NCI-H1694 (cell line): ENCODE measurements at regions not wholly inside any gene's neighbourhood (a gene's known extent, or its start where the extent isn't known, plus 50 kb on each side); places are given as distances from the start of the nearest gene placed in this dataset.

Source experiments
- DNase-seq: peaks from one replicate; lab custom pipeline; 2025; lab: John Stamatoyannopoulos, UW

DNA sequence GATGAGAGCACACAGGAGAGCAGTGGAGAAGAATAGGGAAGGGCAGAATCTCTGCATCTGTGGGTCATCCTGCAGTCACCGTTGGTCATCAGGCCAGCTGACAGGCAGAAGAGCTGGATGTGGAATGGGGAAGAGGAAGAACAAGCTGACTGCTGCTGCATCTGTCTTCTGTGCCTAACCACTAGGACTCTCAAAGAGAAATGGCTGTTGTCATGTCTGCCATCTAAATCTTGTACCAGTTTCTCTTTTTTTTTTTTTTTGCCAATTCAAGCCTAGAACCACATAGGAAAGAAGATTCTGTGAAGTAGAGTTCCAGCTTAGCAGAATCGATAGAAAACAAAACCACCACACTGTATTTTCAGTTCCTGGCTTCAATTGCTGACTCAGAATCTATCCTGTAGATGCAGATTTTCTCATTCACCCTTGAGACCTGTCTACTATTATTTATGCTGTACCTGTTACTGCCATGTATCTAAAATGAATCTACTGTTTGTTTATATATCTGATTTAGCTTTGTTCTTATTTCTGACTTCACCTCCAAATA lies 421.9 kb upstream of the PRICKLE1 start:
- no peak for DNase-seq

DNA sequence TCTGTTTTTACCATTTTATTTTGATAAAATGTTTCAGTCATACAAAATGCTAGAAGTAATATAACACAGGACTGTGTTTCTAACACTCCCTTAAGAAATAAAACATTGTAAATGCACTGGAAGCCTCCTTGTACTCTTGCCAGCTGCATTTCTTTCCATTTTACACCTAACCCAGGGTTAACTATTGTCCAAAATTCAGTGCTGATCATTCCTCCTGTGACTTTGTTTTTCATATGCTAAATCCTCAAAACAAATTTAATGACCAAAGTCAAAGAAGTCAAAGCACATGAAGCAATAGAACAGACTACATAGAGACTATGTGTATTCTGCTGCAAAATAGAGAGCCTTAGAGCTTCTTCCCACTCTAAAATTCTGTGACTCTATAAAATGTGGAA lies 420.3 kb upstream of the PRICKLE1 start:
- DNase-seq, result no peak

DNA sequence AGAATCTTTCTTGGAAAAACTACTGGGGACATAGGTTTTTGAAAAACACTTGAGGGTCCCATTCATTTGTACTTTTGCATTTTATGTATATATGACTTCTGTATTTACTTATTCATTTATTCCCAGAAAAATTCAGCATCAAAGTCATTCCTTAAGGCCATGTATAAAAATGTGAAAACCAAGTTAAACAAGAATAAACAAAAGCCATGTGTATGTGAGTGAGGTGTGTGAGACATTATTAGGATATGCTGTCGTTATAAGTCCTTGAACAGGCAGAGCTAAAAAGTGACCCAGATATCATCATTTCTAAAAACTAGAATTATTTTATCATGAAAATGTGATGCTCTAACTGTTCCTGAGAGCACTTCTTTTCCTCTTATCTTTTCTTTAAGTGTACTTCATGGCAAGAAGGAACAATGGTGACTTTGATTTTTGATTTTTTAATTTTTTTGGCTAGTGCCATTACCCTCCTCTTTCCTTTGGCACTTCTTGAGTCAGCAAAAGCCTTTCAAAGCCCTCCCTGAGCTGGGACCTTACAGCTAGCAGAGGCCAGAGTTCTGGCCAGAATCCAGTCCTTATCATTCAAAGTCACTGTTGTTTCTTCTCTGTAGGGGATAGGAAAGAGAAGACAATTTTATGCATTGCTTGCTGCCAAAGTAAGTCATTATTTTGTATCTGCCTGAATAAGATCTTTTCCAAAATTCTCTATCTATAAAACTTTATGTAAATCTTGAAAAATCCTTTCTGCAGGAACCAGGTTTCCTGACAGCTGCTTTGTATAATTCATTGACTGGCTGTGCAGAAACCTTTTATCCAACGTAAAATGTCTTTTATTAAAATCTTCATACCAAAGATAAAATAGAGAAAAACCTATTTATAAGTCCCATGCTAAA lies 419.7 kb upstream of the PRICKLE1 start:
- no peak for DNase-seq

DNA sequence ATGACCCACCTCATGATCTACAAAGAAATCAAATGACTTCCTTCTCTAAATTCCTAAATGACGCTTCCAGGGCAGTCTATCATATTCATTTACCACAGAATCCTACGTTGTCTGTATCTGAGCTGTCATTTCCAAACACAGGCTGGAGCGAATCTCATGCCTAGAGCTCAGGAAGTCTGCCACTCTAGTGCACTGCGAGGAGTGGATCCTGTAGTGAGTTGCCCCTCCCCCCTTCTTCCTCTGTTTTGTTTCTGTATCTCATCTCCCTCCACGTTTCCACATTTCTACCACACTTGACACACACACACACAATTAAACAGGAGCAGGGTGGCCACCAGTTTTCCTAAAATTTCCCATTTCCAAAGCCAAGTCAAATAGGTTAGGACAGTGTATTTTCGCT lies 415.4 kb upstream of the PRICKLE1 start:
- DNase-seq, result no peak

DNA sequence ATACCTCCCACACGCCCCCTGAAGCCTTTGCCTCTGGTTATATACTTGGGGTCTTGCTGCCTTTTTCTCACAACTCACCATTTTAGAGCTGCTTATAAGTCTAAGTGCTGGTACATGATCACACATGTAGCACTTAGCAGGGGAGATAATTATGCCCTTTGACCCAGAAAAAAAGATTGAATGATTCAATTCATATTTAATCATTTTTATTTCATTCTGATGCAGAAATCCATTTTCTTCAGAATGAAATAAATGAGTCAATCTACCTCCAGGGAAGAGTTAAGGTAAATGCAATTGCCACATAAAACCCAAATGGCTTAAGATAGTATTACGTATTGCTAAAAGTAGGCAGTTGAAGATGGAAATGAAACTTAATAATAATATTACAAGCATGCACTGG lies 414.6 kb upstream of the PRICKLE1 start:
- no peak for DNase-seq

DNA sequence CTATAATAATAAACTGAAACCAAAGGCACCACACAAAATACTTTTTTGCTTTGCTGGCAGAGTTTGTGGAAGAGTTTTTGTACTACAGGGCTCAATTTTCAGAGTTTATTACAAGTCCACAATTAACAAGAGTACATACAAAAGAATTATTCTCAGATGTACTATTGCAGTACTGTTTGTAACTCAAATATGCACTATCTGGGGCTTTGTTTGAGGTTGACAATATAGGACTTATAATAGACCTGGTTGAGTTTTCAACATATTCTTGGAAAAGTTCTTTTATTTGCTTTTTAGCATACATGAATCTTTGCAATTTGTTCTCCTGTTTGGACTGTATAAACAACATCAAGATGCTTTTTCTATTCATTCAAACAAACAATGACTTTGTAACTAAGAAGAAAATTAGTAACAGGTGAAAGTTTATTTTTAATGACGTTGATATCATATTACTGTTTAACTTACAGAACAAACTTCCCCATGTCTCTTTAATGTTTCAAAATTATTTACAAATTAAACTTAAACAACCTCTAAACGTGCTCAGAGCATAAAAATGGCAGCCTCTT lies 407.4 kb upstream of the PRICKLE1 start:
- DNase-seq, result no peak

DNA sequence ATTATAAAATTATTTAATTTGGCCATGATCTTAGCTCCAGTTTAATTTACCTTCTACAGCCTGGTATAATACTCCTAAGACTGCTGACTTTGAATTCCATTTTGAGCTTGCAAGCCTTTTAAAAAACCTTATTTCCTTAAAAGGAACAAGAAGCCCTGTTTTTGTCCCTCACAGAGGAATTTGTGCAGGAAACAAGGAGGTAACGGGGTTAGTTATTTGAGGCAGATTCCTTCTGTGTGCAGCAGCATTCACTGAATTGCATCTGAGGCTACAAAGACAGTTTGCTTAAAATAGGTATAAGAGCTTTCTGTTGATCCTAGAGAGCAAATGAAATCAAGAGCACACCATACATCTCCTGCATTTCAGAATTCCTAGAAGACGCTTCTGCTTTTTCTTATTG lies 403.3 kb upstream of the PRICKLE1 start:
- no peak for DNase-seq

DNA sequence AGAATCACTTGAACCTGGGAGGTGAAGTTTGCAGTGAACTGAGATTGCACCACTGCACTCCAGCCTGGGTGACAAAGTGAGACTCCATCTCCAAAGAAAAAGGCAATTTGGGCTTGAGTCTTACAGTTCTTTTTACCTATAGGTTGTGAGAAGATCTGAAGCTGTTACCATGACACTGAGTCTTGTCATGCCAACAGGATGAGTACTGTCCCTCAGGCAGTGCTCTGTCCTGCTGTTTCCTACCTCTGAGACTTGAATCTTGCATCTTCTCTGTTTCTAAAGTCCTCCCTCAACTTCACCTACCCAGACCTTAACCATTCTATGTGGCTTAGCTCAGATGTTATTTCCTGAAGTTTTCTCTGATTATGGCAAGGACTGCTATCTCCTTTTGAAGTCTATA lies 400.8 kb upstream of the PRICKLE1 start:
- DNase-seq, result no peak

DNA sequence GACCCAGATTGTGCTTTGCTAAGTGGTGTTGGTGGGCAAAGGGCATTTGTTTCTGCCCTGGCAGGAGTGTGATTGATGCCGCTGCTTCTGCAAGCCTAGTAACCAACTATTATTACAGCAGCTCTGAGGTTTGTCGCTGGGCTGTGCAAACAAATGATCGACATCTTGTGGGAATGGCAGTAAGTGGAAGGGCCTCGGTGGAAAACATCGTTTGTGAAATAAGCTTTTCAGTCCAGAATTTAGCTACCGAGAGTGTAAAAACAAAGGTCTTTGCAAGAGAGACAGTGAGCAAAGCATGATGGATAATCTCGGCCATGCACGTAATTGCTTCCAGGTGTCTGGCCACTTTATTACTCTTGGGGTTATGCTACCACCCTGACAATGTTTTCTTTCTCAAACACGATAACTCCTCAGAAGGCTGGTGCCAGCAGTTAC lies 397.7 kb upstream of the PRICKLE1 start:
- no peak for DNase-seq

DNA sequence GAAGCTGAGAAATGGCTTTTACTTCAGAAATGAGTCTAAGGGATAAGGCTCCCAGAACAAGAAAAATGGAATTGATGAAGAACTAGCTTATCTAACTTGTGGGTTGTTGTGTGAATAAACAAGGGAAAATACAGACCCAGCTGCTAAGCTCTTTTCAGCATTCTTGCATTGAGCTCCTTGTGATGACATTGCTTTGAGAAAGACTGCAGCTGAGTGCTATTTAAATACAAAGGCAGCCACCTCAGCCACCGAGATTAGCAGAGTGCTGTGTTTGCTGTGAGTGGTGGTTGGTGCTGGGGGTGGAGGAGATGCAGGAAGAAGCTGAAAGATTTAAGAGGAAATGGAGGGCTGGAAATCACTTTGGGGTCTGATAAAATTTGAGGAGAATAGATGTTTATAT lies 396.0 kb upstream of the PRICKLE1 start:
- DNase-seq, result no peak

DNA sequence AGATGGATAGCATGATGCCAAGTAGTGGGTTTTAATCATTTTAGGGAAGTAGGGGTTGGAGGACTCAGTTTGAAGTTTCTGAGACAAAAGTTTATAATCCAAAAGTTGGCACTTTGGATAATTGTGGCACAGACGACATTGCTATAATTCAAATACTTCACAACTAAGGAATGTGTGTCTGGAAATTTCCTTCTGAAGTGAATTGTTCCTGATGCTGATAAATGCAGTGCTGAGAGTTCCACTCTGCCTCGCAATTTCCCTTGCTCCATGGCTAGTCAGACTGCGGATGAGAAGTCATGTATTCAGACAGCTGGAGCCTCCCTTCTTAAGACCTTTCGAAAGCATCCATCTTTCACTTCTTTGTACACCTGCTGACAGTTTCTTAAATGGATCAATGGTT lies 393.3 kb upstream of the PRICKLE1 start:
- DNase-seq, result no peak

DNA sequence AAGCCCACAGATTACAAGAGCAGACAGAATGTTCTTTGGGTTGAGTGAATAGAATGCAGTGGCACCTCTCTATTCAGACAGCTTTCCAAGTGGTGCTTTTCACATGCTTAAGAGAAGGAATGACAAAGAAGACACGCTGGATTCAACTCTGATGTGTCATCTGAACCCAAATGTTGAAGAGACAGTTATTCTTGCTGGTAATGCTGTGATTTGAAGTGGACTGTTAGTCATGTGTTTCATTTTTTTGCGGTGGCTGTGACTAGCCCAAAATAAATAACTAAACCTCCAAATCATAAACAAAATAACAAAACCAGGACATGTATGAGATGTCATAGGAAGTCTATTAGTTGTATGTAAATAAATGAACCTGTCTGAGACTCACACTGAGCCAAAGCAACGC lies 391.8 kb upstream of the PRICKLE1 start:
- DNase-seq, result no peak

DNA sequence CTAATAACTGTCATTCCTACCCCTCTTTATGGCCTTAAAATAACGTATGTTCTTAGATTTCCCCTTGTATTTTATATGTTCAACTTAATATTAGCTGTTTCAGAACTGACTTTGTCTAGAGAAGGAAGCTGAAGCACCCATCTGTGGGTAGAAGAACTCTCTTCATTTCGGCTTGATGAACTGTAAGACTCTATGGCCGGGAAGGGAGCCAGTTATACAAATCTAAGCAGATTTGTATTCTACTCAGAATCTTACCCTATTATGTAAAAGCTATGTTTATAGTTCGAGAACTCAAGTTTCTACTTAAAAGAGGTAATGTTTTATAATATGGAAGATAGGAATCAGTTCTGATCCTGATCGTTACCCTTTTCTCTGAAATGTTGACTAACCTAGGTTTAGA lies 390.9 kb upstream of the PRICKLE1 start:
- DNase-seq, result no peak

DNA sequence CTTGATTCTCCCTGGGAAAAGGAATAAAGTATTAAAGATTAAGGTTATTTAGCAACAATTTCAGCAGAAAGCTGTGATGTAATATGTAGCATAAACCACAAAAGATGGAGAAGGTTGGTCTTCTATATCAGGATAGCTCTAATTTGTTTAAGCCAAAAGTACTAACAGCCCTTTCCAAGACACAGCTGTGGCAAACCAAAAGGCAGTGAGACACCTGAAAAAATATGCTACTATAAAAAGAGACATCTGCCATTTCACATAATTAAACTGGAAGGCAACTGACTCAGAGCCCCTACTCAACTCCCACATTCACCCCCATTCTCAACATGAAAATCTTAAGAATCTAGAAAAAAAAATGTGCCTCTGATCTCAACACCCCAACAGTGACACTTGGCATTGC lies 390.2 kb upstream of the PRICKLE1 start:
- DNase-seq, result no peak

DNA sequence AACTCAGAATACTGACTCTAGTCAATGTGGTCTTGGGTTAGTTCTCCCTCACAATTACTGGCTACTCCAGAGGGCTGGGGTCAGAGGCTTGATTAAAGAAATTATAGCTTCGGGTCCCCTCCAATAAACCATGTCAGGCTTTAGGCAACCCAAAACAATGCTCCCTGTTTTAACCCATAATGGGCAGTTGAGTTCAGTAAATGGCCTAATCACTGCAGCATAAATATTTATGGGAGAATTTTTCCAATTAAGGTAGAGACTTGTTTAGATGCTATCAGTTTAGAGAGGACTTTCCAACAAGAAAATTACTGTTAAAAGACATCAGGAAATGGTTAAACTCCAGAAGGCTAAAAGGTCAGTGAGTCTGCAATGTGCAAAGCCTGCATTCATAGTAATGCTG lies 389.2 kb upstream of the PRICKLE1 start:
- DNase-seq, result no peak

DNA sequence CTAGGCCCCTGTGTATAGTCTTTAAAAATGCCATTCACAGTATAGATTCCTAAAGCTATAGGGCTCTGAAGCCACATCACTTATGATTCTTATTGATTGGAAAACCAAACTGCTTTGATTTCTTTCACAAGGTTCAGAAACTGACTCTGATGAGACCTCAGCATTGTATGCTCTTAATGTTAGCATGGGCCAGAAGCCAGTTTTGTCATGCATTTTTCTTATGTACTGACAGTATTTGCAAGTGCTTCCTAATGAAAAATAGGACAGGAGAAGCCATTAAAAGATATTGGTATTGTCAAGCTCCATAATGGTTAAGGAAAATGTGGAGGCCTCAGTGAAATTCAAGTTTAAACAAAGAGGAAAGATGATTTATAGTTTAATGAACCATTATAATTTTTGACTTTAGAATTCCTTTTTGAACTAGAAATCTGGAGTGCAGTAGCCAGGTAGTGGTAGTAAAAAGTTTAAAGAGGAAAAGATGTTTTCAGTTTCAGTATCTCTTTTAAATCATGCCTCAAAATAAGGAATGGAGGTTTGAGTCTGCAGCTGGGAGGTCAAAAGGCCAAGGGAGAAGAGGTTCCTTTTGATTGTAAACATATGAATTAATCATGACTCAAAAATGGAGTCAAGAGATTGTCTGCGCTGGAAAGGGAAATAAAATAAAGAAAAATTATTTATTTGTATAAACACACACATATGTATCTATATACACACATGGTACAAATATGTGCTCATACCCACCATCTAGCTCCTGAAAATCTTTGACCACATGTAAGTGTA lies 388.1 kb upstream of the PRICKLE1 start:
- DNase-seq, result no peak

DNA sequence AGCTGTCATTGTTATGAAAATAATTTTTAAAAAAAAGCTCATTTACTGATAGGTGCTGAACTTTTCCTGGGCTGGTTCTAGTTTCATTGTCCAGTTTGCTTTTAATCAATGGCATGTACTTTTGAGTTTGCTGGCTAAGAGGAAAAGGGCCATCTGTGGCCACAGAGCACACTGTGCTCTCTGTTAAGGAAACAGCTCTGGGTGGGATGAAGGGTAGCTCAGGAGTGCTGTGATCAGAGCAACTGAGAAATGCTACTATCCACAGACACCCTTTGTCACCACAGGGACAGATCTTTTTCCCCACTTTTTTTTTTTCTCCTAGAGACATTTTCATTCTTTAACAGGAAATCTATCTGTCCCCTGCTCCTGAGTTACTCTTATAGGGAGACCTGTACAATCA lies 387.1 kb upstream of the PRICKLE1 start:
- no peak for DNase-seq

DNA sequence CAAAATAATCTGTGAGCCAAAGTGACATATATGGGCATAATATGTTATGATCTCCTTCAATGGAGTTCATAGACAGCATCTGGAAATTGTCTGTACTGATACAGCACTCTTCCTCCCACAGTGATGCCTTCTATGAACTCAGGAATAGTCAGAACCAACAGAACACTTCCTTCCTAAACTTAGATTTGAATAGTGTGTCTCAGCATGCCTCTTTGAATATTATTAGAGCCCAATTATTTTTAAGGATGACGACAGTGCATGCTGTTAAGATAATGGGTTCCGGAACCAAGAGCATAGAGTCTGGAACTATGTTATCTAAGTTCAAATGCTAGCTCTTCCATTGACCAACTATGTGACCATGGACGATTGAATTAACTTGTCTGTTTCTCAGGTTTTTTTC lies 386.6 kb upstream of the PRICKLE1 start:
- no peak for DNase-seq

DNA sequence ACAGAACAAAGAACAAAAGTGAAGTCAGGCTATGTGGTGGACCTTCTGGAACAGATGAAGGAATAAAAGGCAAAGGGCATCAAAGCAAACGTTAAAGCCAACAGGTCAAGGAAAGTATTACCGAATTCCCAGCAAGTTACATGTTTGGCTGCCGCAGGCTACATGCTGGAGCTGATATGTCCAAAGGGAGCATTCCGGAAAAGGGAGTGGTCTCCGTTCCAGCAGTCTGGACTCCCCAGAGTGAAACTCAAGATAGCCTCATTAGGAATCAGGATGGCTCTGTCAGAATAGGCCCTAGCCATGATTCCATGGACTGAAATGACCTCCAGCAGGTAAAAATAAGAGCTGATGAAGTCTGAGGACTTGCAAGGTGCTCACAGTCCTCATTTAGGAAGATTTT lies 379.8 kb upstream of the PRICKLE1 start:
- DNase-seq, result no peak

DNA sequence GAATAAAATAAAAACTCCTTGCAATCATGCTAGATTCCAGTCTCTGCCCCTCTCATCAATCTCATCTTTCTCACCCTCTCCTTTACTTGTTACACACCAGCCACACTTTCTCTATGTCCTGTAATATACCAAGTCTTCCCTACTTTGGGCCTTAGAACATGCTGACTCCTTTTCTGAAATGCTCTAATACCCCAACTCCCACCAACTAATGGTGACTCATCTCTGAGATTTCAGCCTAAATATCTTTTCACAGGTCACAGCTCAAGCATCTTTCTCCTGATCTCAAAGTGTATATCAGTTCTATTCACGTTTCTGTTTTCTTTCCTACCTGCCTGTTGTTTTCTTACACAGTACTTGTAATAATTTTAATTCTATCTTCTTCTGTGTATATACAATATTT lies 378.9 kb upstream of the PRICKLE1 start:
- DNase-seq, result no peak

DNA sequence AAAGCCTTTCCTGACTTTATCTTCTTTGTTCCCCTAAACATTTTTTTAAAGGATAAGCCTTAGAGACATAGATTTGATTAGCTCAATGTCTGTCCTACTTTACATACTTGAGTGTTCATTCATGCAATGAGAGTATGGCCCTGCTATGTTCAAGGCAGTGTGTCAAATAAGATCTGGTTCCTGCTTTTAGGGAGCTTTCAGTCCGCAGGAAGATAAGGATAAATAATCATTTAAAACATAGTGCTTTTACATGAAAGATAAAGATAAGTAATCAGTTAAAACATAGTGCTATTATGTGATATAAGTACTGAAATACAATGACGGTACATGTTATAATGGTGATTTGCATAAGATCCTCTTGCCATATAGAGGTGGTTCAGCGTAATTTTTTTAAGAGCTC lies 378.3 kb upstream of the PRICKLE1 start:
- no peak for DNase-seq

DNA sequence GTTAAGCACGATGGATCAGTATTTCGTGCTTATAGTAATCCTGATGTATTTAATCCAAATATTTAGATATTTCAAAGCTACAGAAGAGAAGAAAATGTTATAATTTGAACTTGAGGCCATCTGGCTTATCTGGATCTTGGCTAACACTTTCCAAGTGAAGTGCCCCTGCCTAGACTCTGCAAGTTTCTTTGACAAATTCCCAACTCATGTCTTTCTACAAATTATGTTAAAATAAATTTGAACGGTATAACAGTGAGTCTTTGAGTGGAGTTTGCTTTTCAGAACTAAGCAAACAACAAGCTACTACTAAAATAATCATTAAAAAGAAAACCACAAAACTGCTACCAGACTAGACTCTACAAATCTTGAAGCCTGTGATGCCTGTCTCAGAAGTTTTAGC lies 374.4 kb upstream of the PRICKLE1 start:
- DNase-seq, result no peak

DNA sequence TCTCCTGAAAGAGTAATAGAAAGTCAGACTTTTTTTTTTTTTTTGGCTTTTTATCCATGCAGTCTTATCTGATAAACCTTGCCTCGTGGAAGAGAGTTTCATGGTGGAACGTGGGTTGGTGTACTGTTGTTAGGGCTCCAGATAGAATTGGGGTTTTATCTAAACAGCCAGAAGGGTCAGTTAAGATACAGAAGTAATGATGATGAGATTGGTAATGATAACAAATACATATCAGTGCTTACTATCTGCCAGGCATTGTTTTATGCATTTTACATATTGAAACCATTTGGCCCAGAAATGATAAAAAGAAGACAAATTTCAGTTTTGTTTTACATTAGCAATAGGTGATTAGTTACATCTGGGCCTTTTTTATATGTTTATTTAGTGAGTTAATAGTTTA lies 372.8 kb upstream of the PRICKLE1 start:
- DNase-seq, result no peak
